Astrocyte (in vitro differentiated cells and primary cell): ENCODE measurements at regions not wholly inside any gene's neighbourhood (a gene's known extent, or its start where the extent isn't known, plus 50 kb on each side); places are given as distances from the start of the nearest gene placed in this dataset.

ENCODE experiments used
- DNase-seq: peaks from one replicate; pipeline ENCODE4 v3.0.0-alpha.2; 2010; ENCODE audit warnings: low read depth
- FAIRE-seq: peaks from 2 replicates; lab custom pipeline; 2011; peaks lifted over from hg19 to GRCh38; lab: Jason Lieb, UNC
- H2AFZ ChIP-seq: 2 replicates; pipeline ENCODE4 v1.6.0; 2012; ENCODE audit warnings: low read depth, low read length, inconsistent platforms
- H3K27ac ChIP-seq: 2 replicates; pipeline ENCODE4 v1.5.1; 2011; ENCODE audit warnings: low read depth, low read length, inconsistent platforms
- H3K27me3 ChIP-seq: 2 replicates; pipeline ENCODE4 v1.6.0; 2011; ENCODE audit warnings: low read length, inconsistent platforms; ENCODE audit not compliant: insufficient read depth
- H3K36me3 ChIP-seq: 2 replicates; pipeline ENCODE4 v1.5.1; 2011; ENCODE audit warnings: low read length, inconsistent platforms; ENCODE audit not compliant: insufficient read depth
- H3K4me1 ChIP-seq: 2 replicates; pipeline ENCODE4 v1.5.1; 2011; ENCODE audit warnings: low read length, inconsistent platforms; ENCODE audit not compliant: insufficient read depth
- H3K4me2 ChIP-seq: 2 replicates; pipeline ENCODE4 v1.6.0; 2012; ENCODE audit warnings: low read length, inconsistent platforms
- H3K4me3 ChIP-seq: 2 replicates; pipeline ENCODE4 v1.5.1; 2011; ENCODE audit warnings: low read depth, mild to moderate bottlenecking, low read length, inconsistent platforms; ENCODE audit not compliant: insufficient read depth
- H3K79me2 ChIP-seq: 2 replicates; pipeline ENCODE4 v1.6.0; 2012; ENCODE audit warnings: mild to moderate bottlenecking, low read length, inconsistent platforms; ENCODE audit not compliant: insufficient read depth
- H3K9ac ChIP-seq: 2 replicates; pipeline ENCODE4 v1.6.0; 2012; ENCODE audit warnings: mild to moderate bottlenecking, low read length, inconsistent platforms
- H3K9me3 ChIP-seq: 2 replicates; pipeline ENCODE4 v1.5.1; 2012; ENCODE audit warnings: low read depth, mild to moderate bottlenecking, low read length, inconsistent platforms; ENCODE audit not compliant: insufficient read depth
- H4K20me1 ChIP-seq: 2 replicates; pipeline ENCODE4 v1.6.0; 2012; ENCODE audit warnings: low read length, inconsistent platforms; ENCODE audit not compliant: insufficient read depth
- H3K27ac Mint-ChIP-seq: one replicate; pipeline ENCODE4 v1.8.0; 2021; ENCODE audit warnings: mild to moderate bottlenecking, mixed read lengths; ENCODE audit not compliant: unreplicated experiment
- H3K27me3 Mint-ChIP-seq: one replicate; pipeline ENCODE4 v1.8.0; 2021; ENCODE audit warnings: low read depth, mixed read lengths; ENCODE audit not compliant: unreplicated experiment
- H3K36me3 Mint-ChIP-seq: one replicate; pipeline ENCODE4 v1.8.0; 2021; ENCODE audit warnings: low read depth, mixed read lengths; ENCODE audit not compliant: unreplicated experiment
- H3K4me1 Mint-ChIP-seq: one replicate; pipeline ENCODE4 v1.8.0; 2021; ENCODE audit warnings: low read depth, mixed read lengths; ENCODE audit not compliant: unreplicated experiment
- H3K4me3 Mint-ChIP-seq: one replicate; pipeline ENCODE4 v1.8.0; 2021; ENCODE audit warnings: mild to moderate bottlenecking, moderate library complexity, mixed read lengths; ENCODE audit not compliant: unreplicated experiment
- H3K9me3 Mint-ChIP-seq: one replicate; pipeline ENCODE4 v1.8.0; 2021; ENCODE audit warnings: mild to moderate bottlenecking, mixed read lengths; ENCODE audit not compliant: unreplicated experiment
- CTCF ChIP-seq: IDR thresholded peaks from 2 replicates; pipeline ENCODE4 v1.5.1; 2011; ENCODE audit warnings: low read depth, mild to moderate bottlenecking, inconsistent platforms, low read length, moderate library complexity; ENCODE audit not compliant: insufficient read depth
- EZH2 ChIP-seq: IDR thresholded peaks from 2 replicates; pipeline ENCODE4 v1.6.1; 2012; ENCODE audit warnings: mild to moderate bottlenecking, low read length, inconsistent platforms; ENCODE audit not compliant: insufficient read depth

DNA sequence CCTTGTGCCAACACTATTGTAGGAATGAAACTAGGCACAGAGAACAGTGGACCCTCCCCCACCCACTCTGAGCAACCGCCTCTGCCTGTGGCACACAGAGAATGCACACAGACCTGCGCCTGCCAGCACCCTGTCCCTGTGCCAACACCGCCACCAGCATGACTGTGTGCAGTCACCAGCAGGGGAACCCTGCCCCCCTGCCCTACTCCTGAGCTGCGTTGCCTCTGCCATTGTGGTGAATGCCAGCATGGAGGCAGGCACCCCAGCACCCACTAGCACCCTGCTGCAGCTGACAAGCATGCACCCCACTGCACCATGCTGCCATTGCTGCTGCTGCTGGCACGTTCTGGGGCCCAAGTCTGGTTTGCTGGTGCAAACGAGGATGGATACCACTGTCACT is 94.4 kb upstream of the PRLR start:
- Histone ChIP-seq H3K9me3 (no peaks in the 10 kb centered on the region), H3K9ac (no peak overlapping the region), H3K27me3 (no peaks in the 10 kb centered on the region), H3K4me2 (no peak overlapping the region), H3K4me1 (no peaks in the 10 kb centered on the region), H2AFZ (no peak overlapping the region), H3K79me2 (no peaks in the 10 kb centered on the region), H4K20me1 (no peaks in the 10 kb centered on the region), H3K4me3 (no peak overlapping the region), H3K36me3 (no peaks in the 10 kb centered on the region), H3K27ac (no peak overlapping the region)
- Mint-ChIP-seq H3K27me3 (peaks cover 2% of the 10 kb centered on the region), H3K36me3 (no peaks in the 10 kb centered on the region), H3K4me1 (peaks cover 5% of the 10 kb centered on the region), H3K27ac (no peak overlapping the region), H3K9me3 (peaks cover 4% of the 10 kb centered on the region), H3K4me3 (no peak overlapping the region)
- no peak for DNase-seq
- TF ChIP-seq CTCF = no peak
- TF ChIP-seq EZH2 = no peak
- FAIRE-seq = no peak

GRCh38 chr5:35324201-35324600 is 93.9 kb upstream of the PRLR start:
- Mint-ChIP-seq H3K4me1 (peaks cover 8% of the 10 kb centered on the region), H3K9me3 (peaks cover 4% of the 10 kb centered on the region), H3K4me3 (no peak overlapping the region), H3K27ac (no peak overlapping the region), H3K36me3 (no peaks in the 10 kb centered on the region), H3K27me3 (peaks cover 2% of the 10 kb centered on the region)
- Histone ChIP-seq H2AFZ (no peak overlapping the region), H3K79me2 (no peaks in the 10 kb centered on the region), H3K27me3 (no peaks in the 10 kb centered on the region), H3K27ac (no peak overlapping the region), H4K20me1 (no peaks in the 10 kb centered on the region), H3K4me2 (no peak overlapping the region), H3K9ac (no peak overlapping the region), H3K9me3 (no peaks in the 10 kb centered on the region), H3K4me1 (no peaks in the 10 kb centered on the region), H3K36me3 (no peaks in the 10 kb centered on the region), H3K4me3 (no peak overlapping the region)
- TF ChIP-seq CTCF (no peak), EZH2 (no peak)
- no peak for FAIRE-seq
- DNase-seq = no peak

DNA sequence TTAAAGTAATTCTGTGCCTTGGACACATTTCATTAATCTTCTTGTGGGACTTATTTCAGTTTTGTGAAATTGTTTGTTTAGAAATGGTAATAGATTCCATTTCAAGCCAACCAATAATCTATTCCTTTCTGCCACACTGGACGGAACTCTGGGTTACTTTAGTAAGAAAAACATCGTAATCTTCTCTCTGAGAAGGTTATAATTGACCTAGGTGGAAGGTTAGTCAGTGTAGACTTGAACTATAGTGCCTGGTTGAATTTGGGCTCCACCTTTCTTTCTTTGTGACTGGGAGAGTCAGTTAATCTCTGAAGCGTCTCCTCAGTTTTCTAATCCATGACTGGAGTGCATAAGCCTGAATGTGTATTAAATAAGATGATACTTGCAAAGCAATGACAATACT is 89.7 kb upstream of the PRLR start:
- H2AFZ ChIP-seq = no peak overlapping the region
- no peaks in the 10 kb centered on the region for H3K79me2 ChIP-seq
- peaks cover 4% of the 10 kb centered on the region for H3K4me1 ChIP-seq
- H3K36me3 Mint-ChIP-seq = no peaks in the 10 kb centered on the region
- no peak overlapping the region for H3K4me3 ChIP-seq
- no peaks in the 10 kb centered on the region for H3K9me3 ChIP-seq
- no peaks in the 10 kb centered on the region for H3K36me3 ChIP-seq
- no peaks in the 10 kb centered on the region for H4K20me1 ChIP-seq
- no peaks in the 10 kb centered on the region for H3K27me3 ChIP-seq
- H3K4me1 Mint-ChIP-seq = peaks cover 18% of the 10 kb centered on the region
- FAIRE-seq (no peak), DNase-seq (no peak)
- peak overlapping the region; percentile 32 for H3K4me2 ChIP-seq
- H3K9ac ChIP-seq = no peak overlapping the region
- TF ChIP-seq CTCF = no peak
- TF ChIP-seq EZH2 = no peak
- no peaks in the 10 kb centered on the region for H3K27me3 Mint-ChIP-seq
- H3K9me3 Mint-ChIP-seq = no peaks in the 10 kb centered on the region
- no peak overlapping the region for H3K27ac ChIP-seq
- no peak overlapping the region for H3K4me3 Mint-ChIP-seq
- H3K27ac Mint-ChIP-seq = no peak overlapping the region
